HG02759 (cell line): ENCODE measurements at regions not wholly inside any gene's neighbourhood (a gene's known extent, or its start where the extent isn't known, plus 50 kb on each side); places are given as distances from the start of the nearest gene placed in this dataset.

ENCODE experiments used
- ATAC-seq: cut with Tn5 transposase; IDR thresholded peaks from one replicate; pipeline ENCODE4 v1.9.1; 2021; ENCODE audit warnings: mild to moderate bottlenecking, moderate library complexity; ENCODE audit not compliant: unreplicated experiment

DNA sequence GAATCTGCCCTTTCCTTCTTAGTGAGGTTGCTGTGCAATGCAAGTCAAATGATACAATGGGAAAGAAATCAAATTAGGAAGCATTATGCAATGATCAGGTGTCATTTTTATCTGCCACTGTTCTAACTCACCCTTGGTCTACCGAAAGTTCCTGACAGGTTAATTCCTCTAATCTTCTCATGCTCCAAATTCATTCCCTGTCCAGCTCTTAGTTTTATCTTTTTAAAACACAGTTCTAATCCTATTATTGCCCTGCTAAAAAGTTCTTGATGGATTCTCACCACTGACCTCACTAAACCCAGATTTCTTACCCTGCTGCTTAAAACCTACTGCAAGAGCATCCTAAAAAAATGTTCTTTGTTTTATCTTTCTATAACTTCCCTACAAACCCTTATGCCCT, 1000.9 kb downstream of the CDH18 start:
- no peak for ATAC-seq

DNA sequence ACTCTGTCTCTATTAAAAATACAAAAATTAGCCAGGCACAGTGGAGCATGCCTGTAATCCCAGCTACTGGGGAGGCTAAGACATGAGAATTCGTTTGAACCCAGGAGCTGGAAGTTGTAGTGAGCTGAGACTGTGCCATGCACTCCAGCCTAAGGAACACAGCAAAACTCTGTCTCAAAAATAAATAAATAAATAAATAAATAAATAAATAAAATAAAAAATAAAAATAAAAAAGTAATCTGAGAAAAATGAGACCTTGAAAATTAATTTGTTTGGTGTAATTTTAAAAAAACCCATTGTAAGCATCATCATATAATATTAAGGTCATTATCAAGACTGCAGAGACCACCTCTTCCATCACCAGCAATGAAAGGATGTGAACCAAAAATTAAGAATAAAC, 997.1 kb downstream of the CDH18 start:
- ATAC-seq: no peak

DNA sequence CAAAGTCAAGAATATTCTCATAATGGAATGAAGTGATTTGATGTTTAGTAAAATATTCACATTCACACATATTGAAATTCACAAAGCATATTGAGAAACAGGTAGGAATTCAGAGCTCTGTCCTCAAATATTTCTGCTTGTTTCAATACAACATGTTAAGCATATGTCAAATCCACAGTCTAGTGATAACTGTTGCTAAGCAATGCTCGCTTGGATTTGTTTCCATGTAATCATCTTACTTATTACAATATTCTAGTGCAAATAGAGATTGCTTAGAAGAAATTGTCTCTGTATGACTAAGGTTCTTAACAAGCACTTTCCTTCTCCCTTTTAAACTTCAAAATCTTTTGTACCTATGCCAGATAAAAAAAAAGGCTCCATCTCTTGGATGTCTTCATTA, 995.7 kb downstream of the CDH18 start:
- ATAC-seq: no peak

DNA sequence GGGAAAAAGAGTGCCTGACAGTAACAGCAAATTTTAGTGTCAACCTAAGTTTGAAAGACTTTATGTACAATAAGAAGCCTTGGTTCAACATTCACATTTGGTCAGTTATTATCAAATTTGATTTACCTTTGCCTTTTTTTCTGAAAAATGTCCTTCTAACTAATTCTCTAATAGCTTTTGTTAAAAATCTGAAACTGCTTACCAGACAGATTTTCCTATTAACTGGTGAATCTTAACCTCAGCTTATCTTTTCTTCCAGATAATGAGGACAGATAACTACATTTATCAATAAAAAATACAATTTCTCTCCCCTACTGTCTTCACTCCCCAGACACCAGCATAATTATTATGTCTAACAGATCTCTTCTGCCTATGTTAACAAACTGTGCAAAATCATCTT, 988.5 kb downstream of the CDH18 start:
- no peak for ATAC-seq

DNA sequence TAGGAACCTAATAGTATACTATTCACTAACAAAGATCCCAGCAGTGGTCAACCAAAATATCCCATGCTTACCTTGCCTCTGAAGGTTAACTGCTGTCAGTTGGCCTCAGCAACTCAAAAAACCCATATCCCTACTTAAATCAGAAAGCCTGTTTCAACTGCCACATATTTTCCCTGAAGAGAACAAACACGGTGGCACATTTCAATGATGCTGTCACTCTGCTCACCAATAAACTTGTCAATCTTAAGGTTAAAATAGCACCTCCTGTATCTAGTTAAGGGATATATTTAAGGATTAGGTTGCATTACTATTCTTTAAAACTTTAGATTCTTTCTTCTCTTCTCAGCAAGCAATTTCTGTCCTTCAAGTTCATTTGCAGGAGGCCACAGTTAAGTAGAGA, 986.9 kb downstream of the CDH18 start:
- ATAC-seq: no peak

DNA sequence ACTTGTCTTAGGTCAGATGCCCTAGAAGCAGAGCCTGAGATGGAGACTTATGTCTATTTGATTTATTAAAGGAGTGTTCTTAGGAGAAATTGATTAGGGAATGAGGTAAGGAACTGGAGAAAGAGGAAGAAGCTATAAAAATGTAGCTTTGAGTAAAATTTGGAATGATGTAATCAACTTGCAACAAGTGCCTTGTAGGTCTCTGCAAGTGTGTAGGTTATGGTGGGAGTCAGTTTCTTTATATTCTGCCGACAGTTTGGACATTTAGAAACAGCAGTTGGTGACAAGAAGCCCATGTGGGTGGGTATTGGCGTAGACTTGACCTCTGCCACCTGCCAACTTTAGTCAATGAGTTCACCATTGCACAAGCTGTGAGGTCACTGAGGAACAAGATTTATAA, 986.5 kb downstream of the CDH18 start:
- no peak for ATAC-seq

DNA sequence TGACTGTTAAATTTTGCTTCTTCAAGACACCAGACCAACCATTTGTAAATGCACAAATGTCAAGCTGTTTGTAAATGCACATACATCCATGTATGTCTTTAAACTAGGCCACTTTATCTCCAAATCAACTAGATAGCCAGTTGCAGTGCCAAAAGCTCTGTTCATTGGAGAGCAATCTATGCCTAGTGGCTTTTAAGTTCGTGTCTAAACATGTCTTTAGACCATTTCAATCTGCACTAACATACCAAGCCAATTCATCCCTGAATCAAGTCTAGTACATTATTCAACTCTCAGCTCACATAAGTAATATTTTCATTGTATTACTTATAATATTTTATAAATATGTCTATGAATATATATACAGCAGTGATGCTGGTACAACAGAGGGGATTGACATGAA, 985.9 kb downstream of the CDH18 start:
- no peak for ATAC-seq

DNA sequence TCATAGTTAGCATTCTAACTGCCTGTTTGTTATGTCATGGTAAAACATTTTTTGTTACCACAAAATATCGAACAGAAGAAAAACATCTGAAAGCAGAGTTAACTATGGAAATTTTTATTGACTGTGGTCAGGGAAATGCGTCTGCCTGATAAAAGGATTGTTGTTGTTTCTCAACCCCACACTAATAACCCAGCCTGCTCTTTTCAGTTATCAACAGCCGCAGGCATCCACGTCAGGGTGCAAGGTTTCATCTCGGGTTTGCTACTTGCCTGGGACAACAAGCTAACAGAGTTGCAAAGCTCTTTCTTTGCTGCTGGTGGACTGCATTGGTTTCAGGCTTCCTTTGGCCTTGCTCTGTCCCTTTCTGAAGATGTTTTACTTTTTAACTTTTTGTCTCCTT, 969.2 kb downstream of the CDH18 start:
- no peak for ATAC-seq

DNA sequence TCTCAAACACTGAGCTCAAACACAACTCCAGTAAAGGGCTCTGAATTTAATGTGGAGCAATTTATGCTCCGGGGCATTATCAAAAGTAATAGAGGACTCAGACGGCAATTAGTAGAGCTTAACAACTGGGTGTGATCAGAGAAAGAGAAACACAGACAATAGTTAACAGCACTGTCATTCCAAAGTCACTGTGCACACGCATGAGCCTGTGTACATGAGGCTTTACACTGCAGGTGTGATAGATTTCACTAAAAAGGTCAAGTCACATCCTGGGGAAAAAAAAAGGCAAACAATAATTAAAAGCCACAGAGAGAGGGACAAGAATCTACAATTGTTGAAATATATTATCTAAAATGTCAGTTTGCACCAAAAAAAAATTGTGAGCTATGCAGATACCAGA, 956.5 kb downstream of the CDH18 start:
- ATAC-seq: no peak

DNA sequence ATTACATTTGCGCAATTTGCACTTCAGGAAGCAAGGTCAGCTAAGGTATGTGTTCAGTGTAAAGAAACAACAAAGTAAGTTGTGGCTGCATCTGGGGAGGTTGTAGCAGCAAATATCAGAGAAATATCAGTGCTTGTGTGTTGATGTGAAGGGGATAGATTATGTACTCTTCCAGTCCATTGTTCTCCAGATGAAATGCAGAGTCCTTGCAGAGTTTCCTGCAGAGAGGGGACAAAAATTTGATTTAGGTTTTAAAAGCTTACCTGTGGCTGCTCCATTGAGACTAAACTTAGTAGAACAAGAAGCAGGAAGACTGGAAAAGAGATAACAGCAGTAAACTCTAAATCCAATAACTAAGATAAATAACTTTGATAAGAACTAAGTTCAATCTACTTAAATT, 952.2 kb downstream of the CDH18 start:
- ATAC-seq: no peak

DNA sequence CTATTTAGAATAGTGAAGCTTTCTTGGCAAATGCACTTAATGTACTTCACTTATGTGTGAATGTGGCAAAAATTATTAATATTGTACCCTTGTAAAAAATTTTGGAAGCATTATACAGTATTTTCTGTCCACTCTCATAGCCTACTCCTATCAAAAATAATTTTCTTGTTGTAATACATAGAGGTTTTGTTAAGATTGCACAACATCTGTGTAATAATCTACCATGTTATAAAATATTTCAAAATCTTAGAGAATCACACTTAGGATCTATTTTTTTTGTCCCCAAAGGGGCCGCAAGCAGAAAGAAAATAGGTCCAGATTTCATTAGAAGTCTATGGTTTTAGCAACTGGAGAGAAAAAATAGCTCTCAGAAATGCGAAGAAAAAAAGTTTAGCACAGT, 945.9 kb downstream of the CDH18 start:
- no peak for ATAC-seq

DNA sequence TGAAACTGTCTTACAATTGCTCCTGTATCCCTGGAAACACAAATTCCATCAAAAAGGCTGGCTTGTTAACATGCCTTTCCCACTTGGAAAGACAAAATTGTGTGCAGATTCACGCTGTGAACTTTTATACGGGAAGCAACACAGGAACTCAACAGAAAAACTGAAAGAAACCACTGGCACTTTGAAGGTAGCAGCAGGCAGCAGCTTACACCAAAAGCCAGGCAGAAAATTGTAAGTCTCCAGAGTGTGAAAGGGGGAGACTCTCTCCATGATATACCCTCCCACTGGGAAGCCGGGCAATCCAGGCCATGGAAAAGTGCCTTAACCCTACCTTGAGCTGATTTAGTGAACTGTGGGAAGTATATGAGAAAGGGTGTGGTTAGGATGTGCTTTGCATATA, 943.7 kb downstream of the CDH18 start:
- ATAC-seq: no peak

DNA sequence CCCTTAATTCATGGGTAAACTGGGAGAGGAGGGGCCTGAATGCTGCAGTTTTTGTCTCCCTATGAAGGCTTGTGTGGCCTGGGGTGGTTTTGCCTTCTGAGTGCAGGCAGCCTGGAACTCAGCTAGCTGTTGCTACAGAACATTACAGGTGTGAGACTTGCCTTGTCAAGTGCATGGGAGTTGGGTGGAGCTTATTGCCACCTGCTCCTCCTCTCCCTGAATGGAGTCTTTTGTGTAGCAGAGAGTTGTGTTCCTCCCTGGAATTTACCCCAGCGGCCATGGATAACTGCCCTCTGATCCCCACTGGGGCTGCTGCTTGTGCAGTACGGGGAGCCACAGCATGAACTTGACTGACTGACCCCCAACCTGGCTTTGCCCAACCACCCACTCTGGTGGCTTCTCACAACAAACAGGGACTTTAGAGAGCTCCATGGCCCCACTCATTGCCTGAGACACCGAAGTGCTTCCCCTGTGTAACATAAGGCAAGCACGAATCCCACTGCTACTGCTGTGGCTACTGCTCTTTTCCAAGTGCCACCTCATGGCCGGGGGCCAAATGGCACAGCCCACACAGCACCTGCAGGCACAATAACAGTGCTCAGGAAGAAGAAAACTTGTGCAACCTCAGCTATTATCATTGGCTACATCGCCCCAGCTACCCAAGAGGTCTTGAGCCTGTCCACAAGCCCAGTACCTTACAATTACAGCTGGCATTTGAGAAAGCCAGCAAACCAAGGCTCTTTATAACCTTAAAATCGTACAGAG, 942.9 kb downstream of the CDH18 start:
- ATAC-seq: no peak

DNA sequence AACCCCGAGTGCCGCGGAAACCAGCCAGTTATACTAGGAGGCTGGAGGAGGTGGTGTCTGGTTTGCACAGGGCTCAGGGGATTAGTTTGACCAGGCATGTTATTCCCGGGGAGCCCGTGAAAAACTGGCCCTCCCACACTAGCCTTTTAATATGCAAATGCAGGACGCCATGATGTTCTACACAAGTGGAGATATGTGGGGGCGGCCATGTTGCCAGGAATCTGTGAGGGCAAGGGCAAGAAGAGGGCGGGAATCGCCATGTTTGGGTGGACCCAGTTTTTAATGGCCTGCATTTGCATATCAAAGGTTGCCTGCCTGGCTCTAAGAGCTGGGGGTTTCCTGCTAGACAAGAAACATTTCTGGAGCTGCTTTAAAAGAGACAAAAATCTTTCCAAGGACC, 940.7 kb downstream of the CDH18 start:
- ATAC-seq: no peak

DNA sequence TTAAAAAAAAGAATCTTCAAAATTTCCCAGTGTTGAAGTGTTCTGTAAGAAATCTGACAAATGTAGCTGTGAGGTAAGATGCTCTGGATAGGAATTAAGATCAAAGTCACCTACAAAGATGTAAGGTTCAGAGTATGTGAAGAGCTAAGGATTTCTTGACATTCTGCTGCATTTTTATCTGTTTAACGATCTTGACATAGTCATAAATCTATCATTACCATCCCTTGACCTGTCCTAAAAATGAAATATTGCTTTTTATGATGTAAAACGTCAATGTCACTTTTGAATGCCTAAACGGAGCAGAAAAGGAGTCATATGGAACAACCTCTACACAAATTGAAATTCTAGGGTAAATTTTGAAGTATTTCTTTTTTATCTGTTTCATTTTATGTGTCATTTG, 939.3 kb downstream of the CDH18 start:
- no peak for ATAC-seq

DNA sequence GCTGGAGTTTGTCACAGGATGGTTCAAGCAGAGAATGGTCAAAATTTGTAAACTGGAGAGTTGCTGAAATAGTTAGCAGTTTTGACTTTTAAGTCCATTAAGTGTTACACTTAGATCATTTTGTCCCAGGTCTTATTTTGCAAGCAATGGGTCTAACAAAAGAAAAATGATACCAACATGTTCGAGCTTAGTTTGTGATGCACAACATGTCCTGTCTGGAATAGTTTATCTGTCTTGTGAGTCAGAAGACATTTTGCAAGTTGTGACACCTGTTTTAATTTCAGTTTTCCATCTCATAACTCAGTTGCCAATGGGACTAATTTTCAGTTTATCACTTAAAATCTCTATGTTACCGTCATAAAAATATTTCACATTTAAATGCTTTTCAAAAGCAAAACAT, 929.8 kb downstream of the CDH18 start:
- ATAC-seq: no peak

DNA sequence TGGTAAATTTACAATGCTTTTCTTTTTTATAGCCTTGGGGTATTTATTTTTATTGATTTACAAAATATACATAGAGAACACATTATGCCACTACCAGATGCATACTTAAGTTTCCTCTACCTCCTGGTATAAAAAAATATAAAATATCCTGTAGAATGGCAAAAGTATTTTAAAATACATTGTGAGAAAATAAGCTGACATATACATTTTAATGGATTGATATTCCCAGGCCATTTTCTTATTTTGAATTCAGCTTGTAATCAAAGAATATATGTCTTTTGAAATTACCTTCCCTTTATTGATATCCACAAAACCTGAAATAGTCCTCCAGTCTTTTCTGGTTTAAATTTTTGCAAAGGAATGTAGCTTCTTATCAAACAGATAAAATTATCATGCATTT, 923.9 kb downstream of the CDH18 start:
- no peak for ATAC-seq

DNA sequence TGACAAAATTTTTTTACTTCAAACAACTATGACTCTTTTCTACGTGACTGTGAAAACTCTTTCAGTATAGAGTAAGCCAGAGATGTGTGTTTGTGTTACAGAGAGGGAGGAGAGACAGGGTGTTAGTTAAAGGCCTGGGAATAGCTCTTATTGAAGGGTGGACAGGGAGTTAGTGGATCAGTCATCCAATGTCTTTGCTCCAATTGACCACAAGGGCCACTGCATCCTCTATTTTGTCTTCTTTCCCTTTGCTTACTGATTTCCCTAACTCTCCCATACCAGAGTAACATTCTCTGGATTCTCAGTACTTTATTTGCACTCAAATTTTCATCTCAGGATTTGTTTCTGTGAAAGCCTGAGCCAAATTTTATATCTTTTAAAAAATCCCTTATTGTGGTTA, 920.3 kb downstream of the CDH18 start:
- no peak for ATAC-seq

DNA sequence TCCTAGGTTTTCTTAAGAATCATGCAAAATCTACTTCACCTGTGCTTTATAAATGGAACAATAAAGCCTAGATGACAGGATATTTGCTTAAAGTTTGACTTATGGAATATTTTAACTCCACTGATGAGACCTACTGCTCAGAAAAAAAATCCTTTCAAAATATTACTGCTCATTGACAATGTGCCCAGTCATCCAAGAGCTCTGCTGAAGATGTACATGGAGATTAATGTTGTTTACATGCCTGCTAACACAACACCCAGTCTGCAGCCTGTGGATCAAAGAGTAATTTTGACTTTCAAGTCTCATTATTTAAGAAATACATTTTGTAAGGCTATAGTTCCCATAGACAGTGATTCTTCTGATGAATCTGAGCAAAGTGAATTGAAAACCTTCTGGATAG, 889.6 kb downstream of the CDH18 start:
- no peak for ATAC-seq

DNA sequence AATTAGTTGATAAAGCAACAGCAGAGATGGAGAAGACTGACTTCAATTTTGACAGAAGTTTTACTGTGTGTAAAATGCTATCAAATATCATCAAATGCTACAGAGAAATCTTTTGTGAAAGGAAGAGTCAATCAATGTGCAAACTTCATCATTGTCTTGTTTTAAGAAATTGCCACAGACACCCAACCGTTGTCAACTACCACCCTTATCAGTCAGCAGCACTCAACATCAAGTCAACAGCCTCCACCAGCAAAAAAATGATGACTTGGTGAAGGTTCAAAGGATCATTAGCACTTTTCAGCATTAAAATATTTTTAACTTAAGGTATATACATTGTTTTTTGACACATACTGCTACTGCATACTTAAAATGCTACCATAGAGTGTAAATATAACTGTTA, 888.8 kb downstream of the CDH18 start:
- no peak for ATAC-seq

DNA sequence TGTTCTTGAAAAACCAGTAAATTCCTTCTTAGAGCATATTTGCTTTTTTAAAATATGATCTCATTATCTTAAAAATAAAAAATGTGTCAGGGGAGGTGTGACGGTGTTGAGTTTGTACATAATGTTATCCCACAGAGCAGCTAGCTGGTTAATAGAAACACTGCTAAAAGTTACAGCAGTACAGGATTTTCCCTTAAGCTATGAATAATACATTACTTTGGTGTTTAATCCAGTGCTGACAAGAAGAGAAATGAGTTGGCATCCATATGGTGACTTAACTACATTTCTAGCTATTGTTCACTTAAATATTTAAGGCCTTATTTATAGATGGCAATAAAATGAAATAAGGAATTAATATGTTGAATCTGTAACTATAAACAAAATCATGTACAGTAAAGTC, 883.1 kb downstream of the CDH18 start:
- ATAC-seq: no peak

DNA sequence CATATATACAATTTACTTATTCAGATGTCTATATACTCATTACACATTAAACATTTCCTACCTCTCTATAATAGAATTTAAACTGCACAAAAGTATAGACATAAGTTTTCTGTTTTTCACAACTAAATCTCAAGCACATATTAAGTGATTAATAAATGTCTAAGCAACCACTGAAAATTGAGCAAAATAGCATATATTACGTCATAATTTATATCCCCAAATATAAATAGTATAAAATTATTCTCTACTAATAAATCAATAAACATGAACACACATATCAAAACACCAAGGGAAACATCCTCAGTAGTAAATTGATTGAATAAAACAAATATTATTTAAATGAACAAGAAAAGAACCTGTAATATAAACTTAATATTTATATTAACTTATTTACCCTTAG, 865.1 kb downstream of the CDH18 start:
- ATAC-seq: no peak

DNA sequence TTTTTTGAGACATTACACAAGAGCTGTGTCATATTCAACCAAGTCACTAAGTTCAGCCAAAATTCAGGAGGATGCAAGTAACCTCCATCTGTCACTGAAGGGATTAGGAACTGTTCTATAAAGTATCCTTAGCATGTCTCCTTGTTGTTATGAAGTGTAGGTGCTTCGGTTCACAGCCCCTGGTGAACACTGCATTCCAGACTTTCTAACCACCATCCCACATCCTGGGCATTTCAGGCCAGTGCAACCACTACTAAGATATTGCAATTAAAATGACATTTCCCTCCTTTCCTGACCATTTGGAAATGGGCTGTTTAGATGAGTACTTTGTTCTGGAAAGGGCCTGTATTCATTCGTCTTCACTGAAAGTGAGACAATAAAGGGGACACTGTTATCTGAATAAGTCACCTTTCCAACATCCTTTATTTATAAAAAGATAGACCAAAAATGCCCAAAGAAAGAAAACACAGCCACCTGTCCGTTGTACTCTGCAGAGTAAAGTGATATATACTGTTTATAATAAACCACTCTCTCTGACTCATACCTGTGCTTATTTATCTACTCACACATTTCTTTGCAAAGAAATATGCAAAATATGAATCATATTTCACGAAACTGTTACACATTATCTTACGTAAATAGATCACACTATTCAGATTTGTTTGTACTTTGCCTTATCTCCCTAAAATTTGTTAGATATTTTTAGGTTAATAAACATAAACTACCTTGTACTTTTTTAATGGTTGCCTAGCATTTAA, 861.9 kb downstream of the CDH18 start:
- ATAC-seq: no peak
